Stomach (tissue), 4 donors: ENCODE measurements at regions not wholly inside any gene's neighbourhood (a gene's known extent, or its start where the extent isn't known, plus 50 kb on each side); places are given as distances from the start of the nearest gene placed in this dataset.

Experiments
- CTCF ChIP-seq, 7 experiments: fragments of 450-650 bp in 4 of 7; fragments of 200-600 bp in 3 of 7; sonication (generic) in 3 of 7; IDR thresholded peaks; one replicate each; pipeline ENCODE4 v1.5.1; 2016 to 2019; ENCODE audit warnings: antibody characterized with exemption in 7 of 7, control low read depth in 2 of 7, mild to moderate bottlenecking in 1 of 7
- EP300 ChIP-seq: sonication (generic); formaldehyde crosslinking; IDR thresholded peaks from one replicate; pipeline ENCODE4 v1.6.1; 2017; ENCODE audit warnings: antibody characterized with exemption
- POLR2A ChIP-seq, 4 donors: fragments of 450-650 bp; IDR thresholded peaks; one replicate each; pipeline ENCODE4 v1.6.1; 2016; ENCODE audit warnings: antibody characterized with exemption in 4 of 4, control low read depth in 2 of 4, mild to moderate bottlenecking in 1 of 4, moderate library complexity in 1 of 4
- POLR2AphosphoS5 ChIP-seq, 3 donors: sonication (generic); formaldehyde crosslinking; IDR thresholded peaks; one replicate each; pipeline ENCODE4 v1.6.1; 2016; ENCODE audit warnings: antibody characterized with exemption in 3 of 3

GRCh38 chr18:41436772-41437171, 518.3 kb upstream of the PIK3C3 start:
- TF ChIP-seq CTCF (IDR thresholded peaks at IDR 0.05) (no peak), POLR2A (IDR thresholded peaks at IDR 0.05) (no peak), POLR2AphosphoS5 (IDR thresholded peaks at IDR 0.05) (no peak), EP300 (no peak)
